Renal cortex interstitium (tissue), 11 donors: ENCODE measurements at regions not wholly inside any gene's neighbourhood (a gene's known extent, or its start where the extent isn't known, plus 50 kb on each side); places are given as distances from the start of the nearest gene placed in this dataset.
"Not testable (repeated sequence)": the region's sequence is repeated elsewhere in the genome, so short reads cannot be mapped to it uniquely, and the experiment has no call there.

Source experiments
- DNase-seq, 11 donors: peaks; one replicate each; pipeline ENCODE4 v3.0.0-alpha.2; 2013; ENCODE audit warnings: low read depth in 9 of 11, low spot score in 4 of 11; ENCODE audit errors: extremely low read depth in 1 of 11

DNA sequence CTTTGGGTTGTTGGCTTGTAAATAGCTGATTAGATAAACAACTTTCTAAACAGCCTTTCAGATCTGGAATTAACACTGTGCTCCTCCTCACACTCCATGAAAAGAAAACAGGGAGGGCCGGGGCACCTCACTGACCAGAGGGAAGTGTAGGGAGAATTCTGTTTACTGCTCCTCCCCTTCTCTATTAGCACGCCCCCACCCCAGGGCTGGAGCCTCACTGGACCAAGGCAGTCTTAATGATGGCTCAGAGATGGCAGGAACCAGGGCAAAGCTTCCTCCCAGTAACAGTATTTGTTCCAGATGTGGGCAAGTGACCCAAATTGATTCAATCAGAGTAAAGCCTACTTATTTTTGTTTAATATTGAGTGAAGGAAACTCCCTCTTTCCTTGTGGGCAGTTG lies 256.6 kb downstream of the MSX2 start:
- no peak for DNase-seq

- DNase-seq, result no peak
These were observed 247.9 kb downstream of the MSX2 start for GRCh38 chr5:174972291-174972690.

GRCh38 chr5:174971210-174971609 lies 246.8 kb downstream of the MSX2 start:
- no peak for DNase-seq

DNA sequence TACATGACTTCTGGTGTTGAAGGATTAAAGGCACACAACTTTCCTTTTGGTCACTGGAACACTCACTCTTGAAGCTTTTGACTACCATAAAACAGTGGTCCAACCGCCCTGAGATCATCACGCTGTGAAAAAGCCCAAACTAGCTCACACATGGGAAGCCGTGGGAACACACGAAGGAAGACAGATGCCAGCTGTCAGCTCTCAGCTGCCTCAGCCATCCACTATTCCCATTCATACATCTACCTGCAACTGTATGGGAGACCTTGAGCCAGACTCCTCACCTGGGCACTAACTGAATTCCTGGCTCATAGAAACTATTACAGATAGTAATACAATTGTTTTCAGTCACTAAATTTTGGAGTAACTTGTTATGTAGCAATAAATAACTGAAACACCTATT lies 246.1 kb downstream of the MSX2 start:
- no peak for DNase-seq

- peak in 3 of 11 donors; percentile 4 to 24 (median 8) for DNase-seq
These were observed 229.5 kb downstream of the MSX2 start for GRCh38 chr5:174953871-174954270.

GRCh38 chr5:174951151-174951780 lies 226.9 kb downstream of the MSX2 start:
- peak; percentile 60 to 78 (median 68) for DNase-seq

GRCh38 chr5:174947548-174947947 lies 223.2 kb downstream of the MSX2 start:
- DNase-seq, result no peak

DNA sequence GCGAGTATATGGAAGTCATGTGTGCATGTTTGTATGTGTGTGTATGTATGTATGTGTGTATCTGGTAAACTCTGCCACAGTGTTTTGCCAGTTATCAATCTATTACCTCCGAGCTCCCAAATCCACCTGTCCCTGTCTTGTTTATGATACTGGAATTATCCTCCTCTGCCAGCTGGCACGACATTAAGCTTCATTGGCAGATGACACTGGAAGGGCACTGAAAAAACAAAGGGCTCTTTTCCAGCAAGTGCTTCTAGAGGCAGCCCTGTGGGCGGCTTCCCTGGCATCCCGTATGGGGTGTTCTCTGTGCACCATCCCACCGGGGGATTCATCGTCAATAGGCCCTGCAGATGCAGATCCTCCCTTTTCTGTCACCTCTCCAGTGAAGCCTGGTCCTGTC lies 221.5 kb downstream of the MSX2 start:
- DNase-seq, result no peak

DNA sequence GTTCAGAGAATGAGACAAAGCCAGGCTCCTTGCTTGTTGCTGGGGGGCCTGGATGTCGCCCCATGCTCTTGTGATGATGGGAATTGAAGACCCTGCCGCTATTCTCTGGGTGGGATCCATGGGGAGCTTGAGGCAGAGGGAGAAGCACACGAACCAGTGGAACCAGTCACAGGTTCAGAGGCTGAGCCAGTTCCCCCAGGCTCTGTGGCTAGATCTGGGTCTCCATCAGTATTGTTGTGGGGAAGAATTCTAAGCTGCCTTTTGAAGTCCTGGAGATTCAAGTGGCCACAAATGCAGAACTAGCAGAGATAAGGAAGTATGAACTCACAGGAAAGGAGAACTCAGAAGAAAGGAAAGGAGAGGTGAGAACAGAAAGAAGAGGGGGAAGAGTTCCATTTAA lies 219.4 kb downstream of the MSX2 start:
- no peak for DNase-seq

DNA sequence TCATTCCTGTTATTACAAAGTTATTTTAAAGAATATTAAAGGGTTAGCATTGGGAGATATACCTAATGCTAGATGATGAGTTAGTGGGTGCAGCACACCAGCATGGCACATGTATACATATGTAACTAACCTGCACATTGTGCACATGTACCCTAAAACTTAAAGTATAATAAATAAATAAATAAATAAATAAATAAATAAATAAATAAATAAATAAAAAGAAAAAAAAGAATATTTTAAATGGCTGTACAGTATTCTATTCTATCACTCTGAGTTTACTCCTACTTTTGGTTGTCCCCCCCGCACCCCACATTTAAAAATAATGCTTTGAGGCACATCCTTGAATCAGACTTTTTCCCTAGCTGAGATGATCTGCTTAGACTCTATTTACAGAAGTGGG lies 218.6 kb downstream of the MSX2 start:
- DNase-seq, result not testable (repeated sequence)

GRCh38 chr5:174937201-174938123 lies 213.1 kb downstream of the MSX2 start:
- no peak for DNase-seq

DNA sequence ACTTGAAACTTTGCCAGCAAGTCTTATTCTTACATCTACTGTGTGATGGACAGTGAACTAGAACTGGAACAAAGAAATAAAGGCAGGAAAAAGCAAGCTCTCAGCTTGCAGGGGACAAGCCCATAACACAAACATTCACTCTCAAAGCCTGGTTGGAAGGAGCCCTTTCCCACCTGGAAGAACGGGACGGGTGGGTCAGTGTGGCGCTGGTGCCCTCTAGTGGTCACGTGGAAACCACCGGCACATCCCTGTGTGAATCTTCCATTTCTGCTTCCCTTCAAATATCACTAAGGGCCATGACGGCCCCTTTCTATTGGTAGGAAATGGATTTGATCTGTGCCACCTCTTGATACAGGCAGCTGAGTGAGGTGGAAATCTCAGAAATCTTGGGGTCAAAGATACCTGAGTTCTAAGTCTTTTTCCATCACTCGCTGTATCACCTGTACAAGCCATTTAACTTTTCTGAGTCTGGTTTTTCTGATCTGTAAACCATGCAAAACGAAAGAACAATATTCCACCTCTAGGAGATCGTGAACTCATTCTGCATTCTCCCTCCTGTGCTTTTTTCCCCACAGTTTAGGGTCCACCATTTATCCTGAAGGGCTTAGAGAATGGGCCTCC lies 211.6 kb downstream of the MSX2 start:
- peak in 10 of 11 donors; percentile 17 to 61 (median 46) for DNase-seq

- DNase-seq, result not testable (repeated sequence)
These were observed 206.7 kb downstream of the MSX2 start for GRCh38 chr5:174931033-174931432.

DNA sequence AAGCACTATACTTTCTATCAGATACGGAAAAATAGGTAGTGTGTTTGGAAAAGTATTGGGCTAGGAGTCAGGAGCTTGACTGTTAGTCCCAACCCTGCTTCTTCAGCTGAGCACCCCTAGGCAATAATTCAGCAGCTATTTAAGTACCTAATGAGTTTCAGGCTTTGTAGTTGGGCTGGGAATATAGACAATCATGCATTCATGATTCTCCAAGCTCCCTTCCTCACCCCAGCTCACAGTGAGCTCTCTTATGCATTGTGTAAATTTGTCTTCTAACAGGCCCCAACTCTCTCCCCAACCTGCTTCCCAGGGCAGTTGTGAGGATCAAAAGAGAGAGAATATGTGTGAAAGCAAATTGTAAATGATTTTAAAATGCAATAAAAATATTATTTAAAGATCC lies 201.2 kb downstream of the MSX2 start:
- DNase-seq, result no peak

- no peak for DNase-seq
These were observed 198.6 kb downstream of the MSX2 start for GRCh38 chr5:174922955-174923354.

- no peak for DNase-seq
These were observed 196.6 kb downstream of the MSX2 start for GRCh38 chr5:174920906-174921550.

DNA sequence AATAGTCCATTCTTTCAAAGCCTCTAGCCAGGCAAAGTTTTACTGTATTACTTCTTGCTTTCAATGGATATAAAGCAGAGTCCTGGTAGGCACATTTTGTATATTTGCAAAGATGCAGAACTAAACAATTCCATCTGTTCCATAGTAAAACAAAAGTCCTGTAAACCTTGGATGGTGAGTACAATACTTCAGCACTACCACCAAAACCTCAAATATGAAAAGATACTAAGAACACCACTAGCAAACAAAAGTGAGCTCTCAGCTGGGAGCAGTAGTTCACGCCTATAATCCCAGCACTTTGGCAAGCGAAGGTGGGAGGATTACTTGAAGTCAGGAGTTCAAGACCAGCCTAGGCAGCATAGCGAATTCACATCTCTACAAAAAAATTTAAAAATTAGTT lies 195.0 kb downstream of the MSX2 start:
- no peak for DNase-seq

DNA sequence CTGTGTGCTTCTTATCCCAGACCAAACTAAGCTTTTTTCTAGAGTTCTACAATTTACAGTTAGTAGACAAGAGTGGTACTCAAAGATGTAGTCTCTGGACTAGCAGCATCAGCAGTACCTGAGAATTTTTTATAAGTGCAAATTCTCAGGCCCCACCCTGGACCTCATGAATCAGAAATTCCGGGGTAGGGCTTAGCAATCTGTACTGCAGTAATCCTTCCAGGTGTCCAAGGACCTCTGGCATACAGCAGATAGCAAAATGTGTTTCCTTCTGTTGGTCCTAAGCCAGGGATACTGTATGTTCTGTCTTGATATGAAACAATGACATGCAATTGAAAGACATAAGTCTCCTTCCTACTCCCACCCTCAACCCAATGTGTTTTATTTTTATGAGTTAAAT lies 194.3 kb downstream of the MSX2 start:
- no peak for DNase-seq

DNA sequence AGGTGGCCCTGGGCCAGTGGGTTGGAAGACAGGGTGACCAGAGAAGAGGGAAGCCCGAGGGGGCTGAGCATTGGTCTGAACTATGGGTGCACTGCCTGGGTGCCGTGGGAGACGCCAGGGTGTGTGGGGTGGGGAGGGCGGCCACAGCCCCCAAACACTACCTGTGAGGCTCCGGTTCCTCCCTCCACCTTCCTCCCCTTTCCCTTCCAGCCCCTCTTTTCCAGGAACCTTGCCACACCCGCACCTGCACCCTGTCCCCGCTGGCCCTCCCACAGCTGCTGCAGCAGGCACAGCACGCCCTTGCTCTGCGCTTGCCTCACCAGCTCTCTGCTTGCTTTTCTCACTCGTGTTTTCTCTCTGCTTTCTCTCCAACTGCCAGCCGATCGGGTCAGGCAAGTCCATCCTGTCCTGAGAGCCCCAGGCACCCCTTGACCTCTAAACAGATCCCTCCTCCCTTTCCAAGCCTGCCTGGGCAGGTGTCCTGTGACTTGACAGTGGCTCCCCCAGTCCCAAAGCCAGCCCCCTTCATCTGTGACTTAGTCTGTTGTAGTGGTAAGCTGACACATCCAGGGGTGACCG lies 193.7 kb downstream of the MSX2 start:
- no peak for DNase-seq
